ENCODE measurements at regions not wholly inside any gene's neighbourhood (a gene's known extent, or its start where the extent isn't known, plus 50 kb on each side); places are given as distances from the start of the nearest gene placed in this dataset.

- Histone ChIP-seq H3K4me1 (ENCODE audit: control insufficient read depth in 1 of 2, insufficient read depth in 2 of 2, low read depth in 1 of 2, low read length in 1 of 2) (no peaks in the 10 kb centered on the region; a peak in 1 of 4 replicates), H3F3A (replicated peaks; ENCODE audit: insufficient read depth) (no peaks in the 10 kb centered on the region), H3K9ac (no peak overlapping the region), H3K79me2 (ENCODE audit: insufficient read depth) (no peaks in the 10 kb centered on the region), H3K27ac (ENCODE audit: low read depth in 2 of 2, low read length in 1 of 2) (no peak overlapping the region), H3K36me3 (replicated peaks in 1 of 2; ENCODE audit: control insufficient read depth in 1 of 2, insufficient read depth in 2 of 2, low read length in 1 of 2) (no peaks in the 10 kb centered on the region), H3K4me2 (no peak overlapping the region), H4K20me1 (ENCODE audit: insufficient read depth) (no peaks in the 10 kb centered on the region), H2AFZ (ENCODE audit: low read depth) (no peak overlapping the region), H3K4me3 (ENCODE audit: low read depth in 2 of 2, low read length in 1 of 2) (no peak overlapping the region), H3K27me3 (ENCODE audit: insufficient read depth) (no peaks in the 10 kb centered on the region), H3K9me3 (no peaks in the 10 kb centered on the region), H3K9me2 (no peaks in the 10 kb centered on the region)
- CTCF ChIA-PET = no interaction called here
- no peak for TF ChIP-seq POLR2AphosphoS5 (IDR thresholded peaks at IDR 0.05; ENCODE audit: low read depth, low read length)
- TF ChIP-seq GATA2 (CRISPR knock-in tag; IDR thresholded peaks at IDR 0.05) = no peak
- TF ChIP-seq USF2 (IDR thresholded peaks at IDR 0.05; ENCODE audit: borderline replicate concordance, low read depth, low read length) = no peak
- DNase-seq = no peak
- POLR2A ChIA-PET = no interaction called here
- WGBS (ENCODE audit: low lambda C conversion rate) = 13% methylated on average over 1 of the region's 1 CpG
These were observed 175.0 kb upstream of the NPY start for GRCh38 chr7:24108906-24109376.

- Histone ChIP-seq H3K4me2 (no peak overlapping the region), H3F3A (replicated peaks; ENCODE audit: insufficient read depth) (no peaks in the 10 kb centered on the region), H3K4me1 (ENCODE audit: control insufficient read depth in 1 of 2, insufficient read depth in 2 of 2, low read depth in 1 of 2, low read length in 1 of 2) (no peaks in the 10 kb centered on the region; a peak in 1 of 4 replicates), H3K27me3 (ENCODE audit: insufficient read depth) (no peaks in the 10 kb centered on the region), H4K20me1 (ENCODE audit: insufficient read depth) (no peaks in the 10 kb centered on the region), H3K4me3 (ENCODE audit: low read depth in 2 of 2, low read length in 1 of 2) (no peak overlapping the region), H2AFZ (ENCODE audit: low read depth) (no peak overlapping the region), H3K27ac (ENCODE audit: low read depth in 2 of 2, low read length in 1 of 2) (no peak overlapping the region), H3K9me3 (no peaks in the 10 kb centered on the region), H3K9ac (no peak overlapping the region), H3K79me2 (ENCODE audit: insufficient read depth) (no peaks in the 10 kb centered on the region), H3K36me3 (replicated peaks in 1 of 2; ENCODE audit: control insufficient read depth in 1 of 2, insufficient read depth in 2 of 2, low read length in 1 of 2) (no peaks in the 10 kb centered on the region), H3K9me2 (no peaks in the 10 kb centered on the region)
- POLR2A ChIA-PET = no interaction called here
- no peak for DNase-seq
- TF ChIP-seq FOSL2 (IDR thresholded peaks at IDR 0.05; ENCODE audit: borderline replicate concordance, low read depth) (no peak), EZH2phosphoT487 (IDR thresholded peaks at IDR 0.05; ENCODE audit: borderline replicate concordance, low read depth) (no peak), EP300 (IDR thresholded peaks at IDR 0.05; ENCODE audit: borderline replicate concordance in 1 of 2, low read depth in 1 of 2, low read length in 1 of 2) (no peak), MEF2A (IDR thresholded peaks at IDR 0.05; ENCODE audit: borderline replicate concordance, low read depth) (no peak), FOXJ3 (CRISPR knock-in tag; IDR thresholded peaks at IDR 0.05) (no peak), SMC3 (IDR thresholded peaks at IDR 0.05; ENCODE audit: low read depth, low read length) (no peak), POLR2AphosphoS5 (IDR thresholded peaks at IDR 0.05; ENCODE audit: low read depth, low read length) (no peak), CHD2 (IDR thresholded peaks at IDR 0.05; ENCODE audit: low read length, partially characterized antibody) (no peak), JUND (IDR thresholded peaks at IDR 0.05) (no peak), NFIC (IDR thresholded peaks at IDR 0.05; ENCODE audit: borderline replicate concordance) (no peak), SIN3A (IDR thresholded peaks at IDR 0.05; ENCODE audit: borderline replicate concordance, low read depth, low read length) (no peak), RCOR1 (IDR thresholded peaks at IDR 0.05; ENCODE audit: low read length) (no peak), ELF1 (IDR thresholded peaks at IDR 0.05) (no peak), FOXM1 (IDR thresholded peaks at IDR 0.05; ENCODE audit: low read depth) (no peak), CTCF (IDR thresholded peaks at IDR 0.05) (no peak), TEAD4 (IDR thresholded peaks at IDR 0.05; ENCODE audit: borderline replicate concordance, insufficient read depth) (no peak), RXRA (IDR thresholded peaks at IDR 0.05; ENCODE audit: borderline replicate concordance, low read depth) (no peak)
- CTCF ChIA-PET = interaction anchor here (1.6 kb wide), 1 partner anchor 246 kb away, joined by 4 read pairs; no protein-coding TSS in a partner anchor
- WGBS (ENCODE audit: low lambda C conversion rate) = 35% methylated on average over 2 of the region's 2 CpGs
These were observed 173.9 kb upstream of the NPY start for GRCh38 chr7:24110056-24110455.

All from SK-N-SH (cell line).